Adipocyte (in vitro differentiated cells): ENCODE measurements at regions not wholly inside any gene's neighbourhood (a gene's known extent, or its start where the extent isn't known, plus 50 kb on each side); places are given as distances from the start of the nearest gene placed in this dataset.
"Not testable (repeated sequence)": the region's sequence is repeated elsewhere in the genome, so short reads cannot be mapped to it uniquely, and the experiment has no call there.

ENCODE experiments used
- DNase-seq: peaks from one replicate; pipeline ENCODE4 v3.0.0-alpha.2; 2015; ENCODE audit warnings: low read depth
- H3K27me3 ChIP-seq: replicated peaks from 2 replicates; pipeline ENCODE4 v1.7.0; 2013; ENCODE audit warnings: mild to moderate bottlenecking, low read length, moderate library complexity; ENCODE audit not compliant: control insufficient read depth, insufficient read depth
- H3K36me3 ChIP-seq: 2 replicates; pipeline ENCODE4 v1.7.0; 2013; ENCODE audit warnings: low read length, mild to moderate bottlenecking, moderate library complexity; ENCODE audit not compliant: control insufficient read depth, insufficient read depth, severe bottlenecking
- H3K4me1 ChIP-seq: 2 replicates; pipeline ENCODE4 v1.7.0; 2013; ENCODE audit warnings: mild to moderate bottlenecking, low read length, moderate library complexity; ENCODE audit not compliant: control insufficient read depth, insufficient read depth
- H3K4me3 ChIP-seq: 2 replicates; pipeline ENCODE4 v1.7.0; 2013; ENCODE audit warnings: mild to moderate bottlenecking, low read length, moderate library complexity
- H3K9ac ChIP-seq: 2 replicates; pipeline ENCODE4 v1.7.0; 2013; ENCODE audit warnings: mild to moderate bottlenecking, low read length, moderate library complexity
- H3K9me3 ChIP-seq: 2 replicates; pipeline ENCODE4 v1.7.0; 2013; ENCODE audit warnings: mild to moderate bottlenecking, low read length, moderate library complexity; ENCODE audit not compliant: control insufficient read depth

GRCh38 chr1:146375108-146375507 lies 146.3 kb upstream of the NOTCH2NLA start:
- not testable (repeated sequence) for H3K9me3 ChIP-seq, H3K36me3 ChIP-seq, H3K4me3 ChIP-seq, DNase-seq, H3K27me3 ChIP-seq, H3K9ac ChIP-seq, H3K4me1 ChIP-seq

GRCh38 chr1:146369940-146370339 lies 141.1 kb upstream of the NOTCH2NLA start:
- Histone ChIP-seq H3K9ac (peak overlapping the region; percentile 62), H3K4me3 (peak overlapping the region; percentile 75)
- not testable (repeated sequence) for H3K27me3 ChIP-seq, H3K36me3 ChIP-seq, H3K9me3 ChIP-seq, H3K4me1 ChIP-seq
- peak; percentile 14 for DNase-seq

GRCh38 chr1:146355373-146355772 lies 126.6 kb upstream of the NOTCH2NLA start:
- not testable (repeated sequence) for DNase-seq, H3K27me3 ChIP-seq, H3K4me1 ChIP-seq

GRCh38 chr1:146326863-146327262 lies 98.0 kb upstream of the NOTCH2NLA start:
- DNase-seq, H3K27me3 ChIP-seq, H3K4me1 ChIP-seq, H3K9me3 ChIP-seq, H3K4me3 ChIP-seq, H3K36me3 ChIP-seq, H3K9ac ChIP-seq: not testable (repeated sequence)

More at GRCh38 chr1:146355373-146355772, 126.6 kb upstream of the NOTCH2NLA start:
- not testable (repeated sequence) for H3K9ac ChIP-seq, H3K36me3 ChIP-seq, H3K9me3 ChIP-seq, H3K4me3 ChIP-seq

GRCh38 chr1:146324463-146324862 lies 95.6 kb upstream of the NOTCH2NLA start:
- not testable (repeated sequence) for H3K4me1 ChIP-seq, DNase-seq, H3K9ac ChIP-seq, H3K4me3 ChIP-seq, H3K27me3 ChIP-seq, H3K9me3 ChIP-seq, H3K36me3 ChIP-seq

- not testable (repeated sequence) for H3K9ac ChIP-seq, H3K4me3 ChIP-seq, DNase-seq, H3K36me3 ChIP-seq, H3K4me1 ChIP-seq, H3K9me3 ChIP-seq, H3K27me3 ChIP-seq
Observed at GRCh38 chr1:146323302-146323701, 94.5 kb upstream of the NOTCH2NLA start.

- not testable (repeated sequence) for H3K9me3 ChIP-seq, H3K4me3 ChIP-seq, H3K36me3 ChIP-seq, H3K4me1 ChIP-seq, H3K9ac ChIP-seq, DNase-seq, H3K27me3 ChIP-seq
Observed at GRCh38 chr1:146322893-146323292, 94.1 kb upstream of the NOTCH2NLA start.

GRCh38 chr1:146318715-146319114 lies 89.9 kb upstream of the NOTCH2NLA start:
- H3K4me1 ChIP-seq, DNase-seq, H3K27me3 ChIP-seq, H3K9me3 ChIP-seq, H3K36me3 ChIP-seq, H3K4me3 ChIP-seq, H3K9ac ChIP-seq: not testable (repeated sequence)

- DNase-seq, H3K4me1 ChIP-seq, H3K4me3 ChIP-seq, H3K36me3 ChIP-seq, H3K9ac ChIP-seq, H3K9me3 ChIP-seq, H3K27me3 ChIP-seq: not testable (repeated sequence)
Observed at GRCh38 chr1:146317785-146318184, 89.0 kb upstream of the NOTCH2NLA start.

- H3K27me3 ChIP-seq, H3K4me3 ChIP-seq, DNase-seq, H3K9me3 ChIP-seq, H3K36me3 ChIP-seq, H3K9ac ChIP-seq, H3K4me1 ChIP-seq: not testable (repeated sequence)
Observed at GRCh38 chr1:146314449-146315246, 85.8 kb upstream of the NOTCH2NLA start.

- H3K9ac ChIP-seq, H3K4me3 ChIP-seq, H3K4me1 ChIP-seq, H3K9me3 ChIP-seq, DNase-seq, H3K36me3 ChIP-seq, H3K27me3 ChIP-seq: not testable (repeated sequence)
Observed at GRCh38 chr1:146310579-146310978, 81.8 kb upstream of the NOTCH2NLA start.

GRCh38 chr1:146309427-146309826 lies 80.6 kb upstream of the NOTCH2NLA start:
- not testable (repeated sequence) for H3K36me3 ChIP-seq, DNase-seq, H3K9me3 ChIP-seq, H3K27me3 ChIP-seq, H3K4me3 ChIP-seq, H3K9ac ChIP-seq, H3K4me1 ChIP-seq
